ENCODE measurements at regions not wholly inside any gene's neighbourhood (a gene's known extent, or its start where the extent isn't known, plus 50 kb on each side); places are given as distances from the start of the nearest gene placed in this dataset.

- no peak for DNase-seq (ENCODE audit: low spot score)
Observed at GRCh38 chr1:36542024-36542961, 59.6 kb upstream of the CSF3R start.

- DNase-seq (ENCODE audit: low spot score) = no peak
Observed at GRCh38 chr1:36540056-36540455, 57.3 kb upstream of the CSF3R start.

- no peak for DNase-seq (ENCODE audit: low spot score)
Observed at GRCh38 chr1:36539526-36539925, 56.8 kb upstream of the CSF3R start.

DNA sequence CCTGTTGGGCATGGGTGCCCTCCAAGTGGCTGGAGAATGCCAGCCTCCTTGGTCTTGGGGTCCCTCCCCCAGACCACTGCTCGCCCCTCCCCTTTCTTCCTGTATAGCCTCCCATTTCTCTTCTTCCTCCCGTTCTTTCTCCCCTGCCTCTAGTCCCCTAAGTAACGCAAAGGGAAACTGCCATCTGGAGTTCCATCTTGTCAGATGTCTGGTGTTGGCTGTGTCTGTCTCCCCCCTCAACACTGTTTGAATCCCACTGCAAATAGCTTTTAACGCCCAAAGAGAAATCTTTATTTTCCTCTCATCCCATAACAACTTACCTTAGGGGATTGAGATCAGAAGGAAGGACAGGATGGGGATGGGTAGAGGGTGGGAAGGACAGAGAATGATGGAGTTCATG is 55.3 kb upstream of the CSF3R start:
- no peak for DNase-seq (ENCODE audit: low spot score)

DNA sequence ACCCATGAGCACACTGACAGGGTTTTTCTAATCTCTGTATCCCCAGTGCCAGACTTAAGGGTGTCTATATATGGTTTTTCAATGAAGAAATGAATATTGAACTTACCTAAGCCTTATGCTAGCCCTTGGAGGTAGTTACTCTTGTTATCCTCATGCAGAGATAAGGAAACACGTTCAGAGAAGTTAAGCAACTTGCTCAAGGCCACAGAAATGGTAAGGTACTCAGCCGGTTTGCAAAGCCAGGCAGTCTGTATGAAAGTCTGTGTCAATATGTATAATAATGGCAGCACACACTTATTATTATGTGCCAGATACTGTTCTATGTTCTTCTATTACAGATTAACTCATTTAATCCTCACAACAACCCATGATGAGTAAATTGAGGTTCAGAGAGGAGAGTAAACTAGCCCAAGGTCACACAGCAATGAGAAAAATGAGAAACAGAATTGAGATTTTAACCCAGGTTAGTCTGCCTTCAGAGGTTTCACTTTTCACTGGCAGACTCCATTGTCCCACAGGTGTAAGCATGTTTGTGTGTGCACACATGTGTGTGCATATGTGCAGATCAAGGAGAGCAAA is 54.6 kb upstream of the CSF3R start:
- DNase-seq (ENCODE audit: low spot score) = no peak

- no peak for DNase-seq (ENCODE audit: low spot score)
Observed at GRCh38 chr1:36536727-36537126, 54.0 kb upstream of the CSF3R start.

DNA sequence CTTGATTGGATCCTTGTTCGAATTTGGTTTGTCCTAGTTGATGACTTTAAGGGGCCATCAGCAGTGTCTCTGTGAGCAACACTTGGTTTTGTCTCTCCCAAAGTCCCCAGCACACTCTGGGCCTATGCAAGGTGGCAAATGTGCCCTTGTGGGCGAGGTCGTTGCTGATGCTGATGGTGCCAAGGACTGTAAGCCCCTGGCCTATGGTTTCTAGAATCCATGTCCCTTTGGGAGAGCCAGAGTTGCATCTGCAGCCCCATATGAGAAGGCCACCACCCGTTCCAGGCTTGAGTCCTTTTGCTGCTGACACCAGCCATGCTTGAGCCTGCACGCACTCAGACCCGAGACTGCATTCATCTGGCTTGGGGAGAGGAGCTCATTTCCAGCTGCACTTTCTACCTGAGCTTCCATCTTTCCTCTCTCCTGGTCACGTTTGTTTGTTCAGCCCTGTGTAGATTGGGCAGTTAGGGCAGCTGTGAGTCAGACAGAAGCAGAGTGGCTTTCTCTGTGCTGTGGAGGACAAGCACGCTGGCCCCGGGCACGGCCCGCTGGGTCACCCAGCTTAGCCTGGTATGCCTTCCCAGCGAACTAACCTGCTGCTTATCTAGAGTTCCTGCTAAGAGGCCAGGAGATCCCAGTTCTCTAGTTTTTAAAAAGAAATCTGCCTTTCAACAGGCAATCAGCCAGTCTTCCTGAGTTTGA is 52.1 kb upstream of the CSF3R start:
- DNase-seq (ENCODE audit: low spot score) = no peak

DNA sequence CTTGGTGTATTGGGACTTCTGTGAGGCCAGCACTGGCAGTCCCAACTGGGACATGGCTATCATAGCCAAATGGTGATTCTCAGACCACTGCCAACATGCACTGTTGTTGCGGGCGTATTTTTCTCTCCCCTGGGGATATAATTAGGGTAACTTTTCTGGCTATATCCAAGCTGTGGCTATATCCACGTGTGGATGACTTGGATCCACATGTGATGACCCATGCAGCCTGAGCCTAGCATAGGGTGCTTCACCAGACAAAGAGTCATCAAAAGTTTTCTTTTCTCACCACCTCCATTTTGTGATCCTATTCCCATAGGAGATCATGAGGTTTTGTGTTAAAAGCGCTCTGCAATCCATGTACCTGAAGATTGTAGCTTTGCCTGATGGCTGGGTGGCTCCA is 51.2 kb upstream of the CSF3R start:
- no peak for DNase-seq (ENCODE audit: low spot score)

DNA sequence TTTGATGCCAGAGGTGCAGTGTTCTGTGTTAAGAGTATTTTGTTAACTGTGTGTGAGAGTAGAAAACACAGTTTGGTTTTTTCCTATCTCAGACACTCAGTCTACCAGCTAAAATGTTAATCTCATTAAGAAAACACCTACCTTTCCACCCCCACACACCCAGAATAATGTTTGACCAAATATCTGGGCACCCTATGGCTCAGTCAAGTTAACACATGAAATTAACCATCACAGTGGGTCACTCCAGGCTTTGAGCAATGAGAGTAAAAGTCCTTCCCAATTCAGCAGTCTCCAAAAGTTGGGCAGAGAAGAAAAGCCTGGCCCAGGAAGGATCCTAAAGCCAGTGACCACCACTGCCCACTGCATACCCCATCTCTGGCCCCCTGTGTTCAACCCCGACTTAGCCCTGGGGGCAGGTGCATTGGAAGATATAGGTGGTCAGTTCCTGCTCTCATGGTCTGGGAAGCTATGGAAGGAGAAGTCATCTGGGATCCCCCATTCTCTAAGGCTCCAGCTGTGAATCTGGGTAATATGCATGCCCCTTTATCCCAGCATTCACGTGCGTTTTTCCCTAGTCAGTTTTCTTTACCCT is 50.2 kb upstream of the CSF3R start:
- no peak for DNase-seq (ENCODE audit: low spot score)

All from hepatic stellate cell (primary cell).